ENCODE measurements at regions not wholly inside any gene's neighbourhood (a gene's known extent, or its start where the extent isn't known, plus 50 kb on each side); places are given as distances from the start of the nearest gene placed in this dataset.

DNA sequence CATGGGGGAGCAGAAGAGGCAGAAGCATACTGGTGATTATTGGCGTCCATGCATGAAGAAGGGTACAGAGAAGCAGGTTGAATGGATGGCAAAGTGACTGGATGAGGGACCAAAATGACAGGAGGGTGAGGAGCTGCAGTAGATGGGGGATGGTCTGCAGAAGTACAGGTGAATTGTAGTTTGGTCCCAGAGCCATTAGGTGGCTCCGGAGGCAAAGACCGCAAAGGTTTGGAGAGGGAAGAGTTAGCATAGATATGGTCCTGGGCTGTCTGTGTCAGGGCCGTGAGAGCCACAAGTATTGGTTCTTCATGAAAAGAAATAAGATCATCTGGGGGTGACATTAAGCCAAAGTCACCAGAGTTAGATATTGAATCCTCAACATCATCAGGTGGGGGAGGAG is 59.0 kb upstream of the ZNF726 start:
- no peak for DNase-seq

DNA sequence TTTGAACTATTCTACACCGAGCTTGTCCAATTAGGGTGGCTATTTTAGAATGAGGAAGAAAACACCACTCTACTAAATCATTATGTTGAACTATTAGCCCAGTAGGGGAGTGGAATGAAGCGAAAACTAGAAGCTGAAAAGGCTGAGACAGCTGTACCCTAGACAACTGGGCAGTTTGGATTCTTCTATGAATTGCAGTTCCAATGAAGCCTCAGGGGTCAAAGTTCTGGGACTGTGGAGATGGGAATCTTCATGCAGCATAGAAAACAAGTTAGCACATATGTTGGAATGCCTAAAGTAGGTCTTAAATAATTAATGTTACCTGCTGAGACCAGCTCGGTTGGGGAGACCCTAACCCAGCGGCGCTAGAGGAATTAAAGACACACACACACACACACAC is 62.7 kb upstream of the ZNF726 start:
- DNase-seq: no peak

DNA sequence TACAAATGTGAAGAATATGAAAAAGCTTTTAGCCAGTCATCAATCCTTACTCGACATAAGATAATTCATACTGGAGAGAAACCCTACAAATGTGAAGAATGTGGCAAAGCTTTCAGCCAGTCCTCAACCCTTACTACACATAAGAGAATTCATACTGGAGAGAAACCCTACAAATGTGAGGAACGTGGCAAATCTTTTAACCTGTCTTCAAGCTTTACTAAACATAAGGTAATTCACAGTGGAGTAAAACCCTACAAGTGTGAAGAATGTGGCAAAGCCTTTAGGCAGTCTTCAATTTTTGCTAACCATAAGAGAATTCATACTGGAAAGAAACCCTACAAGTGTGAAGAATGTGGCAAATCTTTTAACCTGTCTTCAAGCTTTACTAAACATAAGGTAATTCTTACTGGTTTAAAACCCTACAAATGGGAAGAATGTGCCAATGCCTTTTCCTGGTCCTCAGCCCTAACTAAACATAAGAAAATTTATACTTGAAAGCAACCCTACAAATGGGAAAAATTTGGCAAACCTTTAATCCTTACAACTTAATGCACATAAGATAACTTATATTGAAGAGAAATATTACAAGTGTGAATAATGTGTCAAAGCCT is 74.1 kb upstream of the ZNF681 start:
- no peak for DNase-seq

DNA sequence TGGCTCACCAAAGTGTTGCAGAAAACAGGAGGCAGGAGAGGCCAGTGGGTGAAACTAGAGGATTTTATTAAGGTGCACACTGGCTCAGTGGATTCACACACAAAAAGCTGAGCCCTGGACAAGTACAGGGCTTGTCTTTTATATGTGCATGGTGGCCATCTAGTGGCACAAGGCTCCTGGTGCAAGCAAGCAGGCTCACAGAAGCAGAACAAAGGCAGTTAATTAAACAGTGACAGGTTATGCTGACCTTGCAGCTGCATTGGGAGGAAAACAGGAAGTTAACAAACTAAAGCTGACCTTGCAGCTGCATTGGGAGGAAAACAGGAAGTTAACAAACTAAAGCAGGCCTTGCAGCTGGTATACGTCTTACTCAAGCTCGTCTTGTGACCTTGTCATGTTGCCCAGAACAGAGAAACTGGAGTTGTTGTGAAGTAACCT is 65.3 kb upstream of the ZNF681 start:
- DNase-seq: peak; percentile 92

DNA sequence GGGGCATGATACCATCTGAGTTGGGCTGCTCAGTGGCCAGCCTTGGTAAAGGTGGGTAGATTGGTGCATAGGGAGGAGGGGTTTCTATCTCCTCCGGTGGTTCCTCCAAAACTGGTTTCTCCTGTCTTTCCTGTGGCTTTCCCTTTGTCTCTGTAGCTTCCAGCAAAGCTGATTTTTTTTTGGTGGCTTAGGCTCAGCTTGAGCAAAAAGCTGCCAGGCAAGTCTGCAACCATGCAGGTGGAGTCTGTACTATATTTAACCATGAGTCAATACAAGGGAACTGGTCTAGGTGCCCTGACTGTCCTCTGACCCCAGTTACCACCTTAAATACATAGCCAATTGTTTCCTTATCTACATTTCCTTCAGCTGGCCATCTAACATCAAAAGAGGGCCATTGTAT is 64.0 kb upstream of the ZNF681 start:
- DNase-seq: no peak

DNA sequence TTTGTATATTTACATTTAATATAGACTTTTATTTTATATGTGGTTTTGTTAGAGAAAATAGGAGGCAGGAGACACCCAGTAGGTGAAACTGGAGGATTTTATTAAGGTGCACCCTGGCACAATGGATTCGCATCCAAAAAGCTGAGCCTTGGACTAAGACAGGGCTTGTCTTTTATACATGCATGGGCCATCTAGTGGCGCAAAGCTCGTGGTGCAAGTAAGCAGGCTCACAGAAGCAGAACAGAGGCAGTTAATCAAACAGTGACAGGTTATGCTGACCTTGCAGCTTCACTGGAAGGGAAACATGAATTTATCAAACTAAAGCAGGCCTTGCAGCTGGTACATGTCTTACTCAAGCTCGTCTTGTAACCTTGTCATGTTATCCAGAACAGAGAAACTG is 58.8 kb upstream of the ZNF681 start:
- peak; percentile 12 for DNase-seq

DNA sequence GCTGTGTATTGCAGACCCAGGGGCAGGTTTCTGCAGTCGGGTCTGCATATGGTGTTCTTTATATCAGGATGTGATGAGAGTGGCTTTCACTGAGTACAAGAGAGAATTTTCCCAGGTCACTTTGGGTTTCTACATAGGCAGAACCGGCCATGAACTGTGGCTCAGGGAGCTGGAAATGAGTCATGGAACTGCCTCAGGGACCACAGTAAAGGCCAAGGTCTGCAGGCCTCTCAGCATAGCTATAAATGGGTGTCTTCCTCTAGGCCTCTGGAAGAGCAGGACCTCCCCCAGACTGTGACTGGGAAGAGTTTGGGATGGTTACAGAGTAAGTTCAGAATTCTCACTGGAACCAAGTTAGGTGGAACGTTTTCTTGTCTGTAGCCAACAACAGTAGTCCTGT is 51.8 kb upstream of the ZNF681 start:
- DNase-seq: no peak
